Suprapubic skin (tissue), 4 donors: ENCODE measurements at regions not wholly inside any gene's neighbourhood (a gene's known extent, or its start where the extent isn't known, plus 50 kb on each side); places are given as distances from the start of the nearest gene placed in this dataset.

Experiments used
- DNase-seq, 2 donors: peaks; one replicate each; pipeline ENCODE4 v3.0.0-alpha.2; 2019; ENCODE audit warnings: low spot score in 2 of 2
- H3K27ac ChIP-seq: fragments of 200-600 bp; sonication (generic); one replicate; pipeline ENCODE4 v1.5.1; 2019
- H3K27me3 ChIP-seq: fragments of 200-600 bp; sonication (generic); one replicate; pipeline ENCODE4 v1.5.1; 2019
- H3K36me3 ChIP-seq: fragments of 200-600 bp; sonication (generic); one replicate; pipeline ENCODE4 v1.5.1; 2019
- H3K4me1 ChIP-seq: fragments of 200-600 bp; sonication (generic); one replicate; pipeline ENCODE4 v1.5.1; 2019
- H3K4me3 ChIP-seq: fragments of 200-600 bp; sonication (generic); one replicate; pipeline ENCODE4 v1.5.1; 2019; ENCODE audit warnings: mild to moderate bottlenecking
- H3K9me3 ChIP-seq: fragments of 200-600 bp; sonication (generic); one replicate; pipeline ENCODE4 v1.5.1; 2019
- CTCF ChIP-seq, 2 donors: fragments of 200-600 bp in 1 of 2; fragments of 450-650 bp in 1 of 2; sonication (generic) in 1 of 2; IDR thresholded peaks; one replicate each; pipeline ENCODE4 v1.5.1; 2016 to 2019; ENCODE audit warnings: antibody characterized with exemption in 2 of 2, mild to moderate bottlenecking in 1 of 2, moderate library complexity in 1 of 2
- EP300 ChIP-seq: sonication (generic); formaldehyde crosslinking; IDR thresholded peaks from one replicate; pipeline ENCODE4 v1.6.1; 2017; ENCODE audit warnings: antibody characterized with exemption
- POLR2A ChIP-seq, 2 donors: fragments of 450-650 bp; IDR thresholded peaks; one replicate each; pipeline ENCODE4 v1.6.1; 2017; ENCODE audit warnings: antibody characterized with exemption in 2 of 2, mild to moderate bottlenecking in 2 of 2, moderate library complexity in 2 of 2
- POLR2AphosphoS5 ChIP-seq, 3 donors: sonication (generic); formaldehyde crosslinking; IDR thresholded peaks; one replicate each; pipeline ENCODE4 v1.6.1; 2017; ENCODE audit warnings: antibody characterized with exemption in 3 of 3
- WGBS: methylation state at CpG from one replicate; pipeline ENCODE4 v1.1.5; 2018; 5-methylcytosine and 5-hydroxymethylcytosine counted together

DNA sequence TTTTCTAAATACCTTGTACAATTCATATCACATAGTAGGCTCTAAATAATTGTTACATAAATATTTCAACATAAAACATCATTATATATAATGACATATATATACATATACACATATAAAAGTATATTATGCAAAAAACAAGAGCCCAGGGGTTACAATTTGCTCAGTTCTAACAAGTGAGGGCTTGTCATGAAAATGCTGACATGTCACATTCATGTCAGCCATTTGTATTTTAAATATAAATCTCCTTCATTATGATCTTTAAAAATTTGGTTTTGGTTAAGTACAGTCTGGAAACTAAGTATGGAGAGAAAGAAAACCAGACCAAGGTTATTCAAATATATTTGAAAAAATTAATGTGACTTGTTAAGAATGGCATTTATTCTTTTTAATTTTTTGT is 2745.4 kb downstream of the PCDH7 start:
- no peak for TF ChIP-seq POLR2AphosphoS5 (IDR thresholded peaks at IDR 0.05)
- TF ChIP-seq EP300, result no peak
- no peak for TF ChIP-seq POLR2A (IDR thresholded peaks at IDR 0.05)
- no peak for TF ChIP-seq CTCF (IDR thresholded peaks at IDR 0.05)

DNA sequence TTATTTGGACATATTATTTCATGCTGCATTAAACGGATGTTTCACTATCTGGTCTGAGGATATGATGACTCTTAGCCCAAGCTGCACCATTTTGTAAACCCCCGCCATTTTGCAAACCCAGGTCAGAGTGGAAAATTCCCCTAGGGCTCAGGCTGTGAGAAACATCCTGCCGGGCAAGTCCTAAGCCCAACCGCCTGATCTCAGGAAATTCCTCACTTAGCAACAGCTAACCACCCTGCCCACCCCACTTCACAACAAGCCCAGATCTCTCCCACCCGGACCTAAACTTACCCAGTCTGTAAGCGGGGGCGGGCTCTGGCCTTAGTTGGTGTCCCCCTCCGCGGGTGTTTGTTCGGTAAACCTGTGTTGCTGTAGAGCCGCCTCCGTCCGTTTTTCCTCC is 2747.1 kb downstream of the PCDH7 start:
- Histone ChIP-seq H3K4me3 (no peak overlapping the region), H3K27ac (no peak overlapping the region), H3K27me3 (no peaks in the 10 kb centered on the region), H3K36me3 (no peaks in the 10 kb centered on the region), H3K4me1 (no peaks in the 10 kb centered on the region), H3K9me3 (no peaks in the 10 kb centered on the region)
- TF ChIP-seq POLR2AphosphoS5 (IDR thresholded peaks at IDR 0.05), result no peak
- TF ChIP-seq CTCF (IDR thresholded peaks at IDR 0.05), result no peak
- TF ChIP-seq EP300, result no peak
- TF ChIP-seq POLR2A (IDR thresholded peaks at IDR 0.05), result no peak
- no peak for DNase-seq
- WGBS, result 86% methylated on average over 13 of the region's 13 CpGs

More for the DNA sequence above, 2745.4 kb downstream of the PCDH7 start:
- Histone ChIP-seq H3K9me3 (no peaks in the 10 kb centered on the region), H3K36me3 (no peaks in the 10 kb centered on the region), H3K27ac (no peak overlapping the region), H3K4me1 (no peaks in the 10 kb centered on the region), H3K4me3 (no peak overlapping the region), H3K27me3 (no peaks in the 10 kb centered on the region)
- DNase-seq, result no peak

DNA sequence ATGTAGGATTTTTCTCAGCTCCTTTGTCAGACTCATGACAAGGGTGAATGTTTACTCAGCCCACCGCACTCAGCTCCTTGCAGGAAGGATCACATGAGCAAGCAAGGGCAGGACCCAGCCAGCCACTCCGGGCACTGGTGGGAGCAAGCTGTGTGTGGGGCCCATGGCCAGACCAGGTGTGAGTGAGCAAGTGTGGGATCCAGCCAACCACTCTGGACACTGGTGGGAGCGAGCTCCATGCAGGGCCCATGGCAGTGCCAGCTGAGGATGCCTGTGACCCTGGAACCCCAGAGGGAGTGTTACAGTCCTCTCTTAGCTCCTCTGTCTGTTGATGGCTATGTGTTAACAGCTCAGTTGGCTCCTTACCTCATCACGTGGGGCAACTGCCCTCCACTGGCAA is 2750.6 kb downstream of the PCDH7 start:
- H3K27ac ChIP-seq, result no peak overlapping the region
- WGBS, result 98% methylated on average over 4 of the region's 4 CpGs
- H3K36me3 ChIP-seq, result no peaks in the 10 kb centered on the region
- H3K9me3 ChIP-seq, result no peaks in the 10 kb centered on the region
- TF ChIP-seq EP300, result no peak
- TF ChIP-seq POLR2AphosphoS5 (IDR thresholded peaks at IDR 0.05), result no peak
- TF ChIP-seq POLR2A (IDR thresholded peaks at IDR 0.05), result no peak
- TF ChIP-seq CTCF (IDR thresholded peaks at IDR 0.05), result no peak
- no peak overlapping the region for H3K4me3 ChIP-seq
- no peaks in the 10 kb centered on the region for H3K4me1 ChIP-seq
- peak in 1 of 2 donors; percentile 57 for DNase-seq
- H3K27me3 ChIP-seq, result no peaks in the 10 kb centered on the region

DNA sequence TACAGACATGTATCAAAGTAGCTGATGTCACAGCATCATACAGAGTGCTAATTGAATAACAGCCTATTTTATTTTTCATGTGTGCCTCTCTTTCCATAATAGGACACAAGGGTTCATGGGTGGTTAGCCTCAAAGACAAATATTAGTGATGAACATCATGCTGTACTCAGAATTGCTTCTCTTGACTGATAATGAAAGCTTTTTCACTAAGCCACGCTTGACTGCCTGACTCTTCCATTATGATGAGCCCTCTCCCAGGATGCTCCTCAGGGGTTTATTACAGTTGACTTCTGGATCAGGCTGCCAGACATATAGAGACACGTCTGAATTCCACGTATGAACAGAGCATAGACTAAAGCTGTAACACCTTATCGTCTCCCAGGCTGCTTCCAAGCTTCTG is 2757.5 kb downstream of the PCDH7 start:
- no peak for DNase-seq
- no peaks in the 10 kb centered on the region for H3K27me3 ChIP-seq

DNA sequence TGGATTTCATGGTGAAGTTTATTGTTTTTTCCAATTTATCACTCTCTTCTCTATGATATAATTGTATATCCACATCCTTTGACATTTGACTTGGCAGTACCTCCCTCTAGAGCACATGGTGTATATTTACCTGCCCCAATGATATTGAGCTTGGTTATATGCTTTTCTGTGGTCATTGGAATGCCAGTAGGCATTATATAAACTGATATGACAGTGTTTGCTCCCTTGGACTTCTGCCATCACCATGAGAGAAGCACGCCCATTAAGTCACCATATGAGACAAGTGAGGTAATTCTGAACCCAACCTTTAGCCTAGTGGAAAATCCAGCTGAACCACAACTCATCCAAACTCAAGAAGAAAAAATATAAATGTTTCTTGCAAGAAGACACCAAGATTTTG is 2761.5 kb downstream of the ARAP2 start:
- Histone ChIP-seq H3K4me3 (no peak overlapping the region), H3K9me3 (no peaks in the 10 kb centered on the region), H3K36me3 (no peaks in the 10 kb centered on the region), H3K27ac (no peak overlapping the region), H3K4me1 (no peaks in the 10 kb centered on the region), H3K27me3 (no peaks in the 10 kb centered on the region)
- no peak for DNase-seq
- 81% methylated on average over 1 of the region's 1 CpG for WGBS
- no peak for TF ChIP-seq POLR2A (IDR thresholded peaks at IDR 0.05)
- TF ChIP-seq POLR2AphosphoS5 (IDR thresholded peaks at IDR 0.05), result no peak
- TF ChIP-seq EP300, result no peak
- no peak for TF ChIP-seq CTCF (IDR thresholded peaks at IDR 0.05)

More for the DNA sequence above, 2757.5 kb downstream of the PCDH7 start:
- no peaks in the 10 kb centered on the region for H3K36me3 ChIP-seq
- H3K4me1 ChIP-seq, result no peaks in the 10 kb centered on the region
- no peak overlapping the region for H3K27ac ChIP-seq
- TF ChIP-seq POLR2AphosphoS5 (IDR thresholded peaks at IDR 0.05), result no peak
- no peak for TF ChIP-seq EP300
- TF ChIP-seq CTCF (IDR thresholded peaks at IDR 0.05), result no peak
- WGBS, result 64% methylated on average over 4 of the region's 4 CpGs
- no peak overlapping the region for H3K4me3 ChIP-seq
- no peaks in the 10 kb centered on the region for H3K9me3 ChIP-seq
